AG04449 (cell line): ENCODE measurements at regions not wholly inside any gene's neighbourhood (a gene's known extent, or its start where the extent isn't known, plus 50 kb on each side); places are given as distances from the start of the nearest gene placed in this dataset.
A peak's percentile ranks its signal among the peaks of the same experiment; 100 is the strongest.

Experiments used
- CTCF ChIA-PET: fragments of 350-600 bp; formaldehyde crosslinking; extraction: SDS; loops from one replicate; lab custom pipeline; 2021; ENCODE audit warnings: antibody characterized with exemption; lab: Yijun Ruan, JAX
- POLR2A ChIA-PET: fragments of 400-600, 350-600 bp; formaldehyde crosslinking; extraction: SDS; loops from one replicate; lab custom pipeline; 2020; ENCODE audit warnings: antibody characterized with exemption, inconsistent platforms; lab: Yijun Ruan, JAX
- DNase-seq: peaks from one replicate; pipeline ENCODE4 v3.0.0-alpha.2; 2010; ENCODE audit warnings: low read depth, low spot score
- H3K4me3 ChIP-seq: 2 replicates; pipeline ENCODE4 v1.5.1; 2011; ENCODE audit warnings: low read depth, mild to moderate bottlenecking, control low read depth, low read length
- TF ChIP-seq, protein P1 (sequence below): IDR thresholded peaks from one replicate; pipeline ENCODE4 v1.5.1; 2011; ENCODE audit warnings: mild to moderate bottlenecking, moderate library complexity, low read length, control low read depth, inconsistent platforms; ENCODE audit not compliant: insufficient read depth; ENCODE audit errors: missing control alignments

DNA sequence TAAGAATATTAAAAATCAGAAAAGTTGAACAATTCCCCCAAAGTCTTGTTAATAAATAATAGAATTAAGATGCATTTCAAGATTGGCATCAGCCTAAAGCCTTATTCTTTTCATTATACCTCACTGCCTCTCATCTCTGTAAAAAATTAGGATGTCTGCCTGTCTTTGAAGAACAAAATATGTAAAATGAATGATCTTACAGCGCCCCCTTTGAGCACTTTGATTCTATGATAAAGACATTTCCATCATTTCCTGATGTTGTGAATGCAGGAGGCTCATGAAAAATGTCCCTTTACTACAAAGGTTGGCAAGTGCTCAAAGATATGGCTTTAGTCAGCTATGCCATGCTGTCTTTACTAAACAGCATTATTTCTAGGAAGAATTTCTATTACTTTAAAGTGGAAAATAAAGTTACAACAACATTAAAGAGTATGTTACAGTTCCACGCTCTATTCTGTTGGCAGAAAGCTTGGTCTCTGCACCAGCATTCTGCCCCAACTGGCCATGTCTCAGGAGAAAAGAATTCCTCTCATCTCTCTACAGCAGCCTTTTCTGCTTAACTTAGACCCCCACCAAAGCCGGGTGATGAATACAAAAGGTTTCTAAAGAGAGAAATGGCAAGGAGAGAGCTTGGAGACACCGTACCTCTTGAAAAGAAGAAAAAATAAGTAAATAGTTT, 95.1 kb downstream of the LLPH start:
- DNase-seq = no peak
- POLR2A ChIA-PET = interaction anchor here (0.8 to 1.2 kb wide), 5 partner anchors 10 to 168 kb away, joined by 3 to 4 read pairs (median 3); no protein-coding TSS in a partner anchor
- TF ChIP-seq, protein P1, sequence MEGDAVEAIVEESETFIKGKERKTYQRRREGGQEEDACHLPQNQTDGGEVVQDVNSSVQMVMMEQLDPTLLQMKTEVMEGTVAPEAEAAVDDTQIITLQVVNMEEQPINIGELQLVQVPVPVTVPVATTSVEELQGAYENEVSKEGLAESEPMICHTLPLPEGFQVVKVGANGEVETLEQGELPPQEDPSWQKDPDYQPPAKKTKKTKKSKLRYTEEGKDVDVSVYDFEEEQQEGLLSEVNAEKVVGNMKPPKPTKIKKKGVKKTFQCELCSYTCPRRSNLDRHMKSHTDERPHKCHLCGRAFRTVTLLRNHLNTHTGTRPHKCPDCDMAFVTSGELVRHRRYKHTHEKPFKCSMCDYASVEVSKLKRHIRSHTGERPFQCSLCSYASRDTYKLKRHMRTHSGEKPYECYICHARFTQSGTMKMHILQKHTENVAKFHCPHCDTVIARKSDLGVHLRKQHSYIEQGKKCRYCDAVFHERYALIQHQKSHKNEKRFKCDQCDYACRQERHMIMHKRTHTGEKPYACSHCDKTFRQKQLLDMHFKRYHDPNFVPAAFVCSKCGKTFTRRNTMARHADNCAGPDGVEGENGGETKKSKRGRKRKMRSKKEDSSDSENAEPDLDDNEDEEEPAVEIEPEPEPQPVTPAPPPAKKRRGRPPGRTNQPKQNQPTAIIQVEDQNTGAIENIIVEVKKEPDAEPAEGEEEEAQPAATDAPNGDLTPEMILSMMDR = peak; percentile 35
- no peak overlapping the region for H3K4me3 ChIP-seq
- CTCF ChIA-PET = interaction anchor here (0.6 to 2.2 kb wide), 56 partner anchors 10 to 723 kb away, joined by 3 to 29 read pairs (median 4); no protein-coding TSS in a partner anchor

DNA sequence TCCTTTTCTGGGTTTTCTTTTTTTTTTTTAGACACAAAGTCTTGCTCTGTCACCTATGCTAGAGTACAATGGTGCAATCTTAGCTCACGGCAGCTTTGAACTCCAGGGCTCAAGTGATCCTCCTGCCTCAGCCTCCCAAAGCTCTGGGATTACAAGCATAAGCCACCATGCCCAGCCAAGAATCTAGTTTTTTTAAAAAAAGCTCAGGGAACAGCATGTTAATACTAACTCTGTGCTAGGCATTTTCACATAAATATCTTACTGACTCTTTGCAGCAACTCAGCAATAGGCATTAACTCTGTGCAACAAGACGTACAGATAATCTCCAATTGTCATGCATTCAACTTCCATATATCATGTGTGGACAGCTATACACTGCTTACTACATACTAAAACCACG, 97.4 kb downstream of the LLPH start:
- TF ChIP-seq, protein P1 = no peak
- no peak for DNase-seq
- ChIA-PET POLR2A (no interaction called here), CTCF (interaction anchor here (0.8 to 1.3 kb wide), 2 partner anchors 8 to 476 kb away, joined by 3 to 4 read pairs; no protein-coding TSS in a partner anchor)
- H3K4me3 ChIP-seq = no peak overlapping the region

DNA sequence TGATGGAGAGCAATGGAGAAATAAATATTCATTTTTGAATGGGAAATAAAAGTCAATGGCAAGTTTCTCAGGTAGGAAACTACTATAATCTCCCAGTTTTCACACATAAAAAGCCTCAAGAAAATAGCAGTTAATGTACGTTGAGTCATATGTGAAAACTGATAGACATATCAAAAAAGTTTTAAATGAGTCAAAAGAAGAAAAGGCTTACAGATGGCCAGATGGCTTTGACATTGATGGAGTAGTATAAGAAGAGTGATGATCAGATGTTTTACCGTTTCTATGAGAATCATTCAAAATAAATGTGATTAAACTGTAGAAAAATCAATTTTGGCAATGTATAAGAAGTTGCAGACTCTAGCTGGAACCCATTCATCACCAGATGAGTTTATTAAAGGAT, 97.8 kb downstream of the LLPH start:
- ChIA-PET POLR2A (no interaction called here), CTCF (interaction anchor here (0.8 to 1.3 kb wide), 2 partner anchors 8 to 476 kb away, joined by 3 to 4 read pairs; no protein-coding TSS in a partner anchor)
- TF ChIP-seq, protein P1 = no peak
- no peak overlapping the region for H3K4me3 ChIP-seq
- no peak for DNase-seq

DNA sequence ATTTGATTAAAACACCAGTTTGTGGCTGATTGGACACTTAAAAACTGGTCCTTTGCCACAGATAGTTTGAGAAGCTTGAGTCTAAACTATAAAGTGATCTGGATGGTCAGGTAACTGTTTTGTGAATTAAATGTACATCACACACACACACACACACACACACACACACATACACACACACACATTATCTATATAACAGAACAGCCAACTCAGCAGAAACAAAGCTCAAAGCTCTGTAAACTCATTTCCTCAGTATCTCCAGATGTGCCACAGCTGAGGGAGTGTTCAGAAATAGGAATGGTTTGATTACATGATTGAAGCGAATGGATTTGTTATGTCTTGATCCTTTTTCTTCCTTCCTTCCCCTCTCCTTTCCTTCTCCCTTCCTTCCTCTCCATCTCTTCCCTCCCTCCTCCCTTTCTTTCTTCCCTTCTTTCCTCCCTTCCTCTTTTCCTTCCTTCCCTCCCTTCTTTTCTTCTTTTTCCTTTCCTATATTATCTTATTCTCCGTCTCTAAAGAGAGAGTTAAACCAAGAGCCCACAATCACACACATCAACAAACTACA, 100.3 kb downstream of the LLPH start:
- H3K4me3 ChIP-seq = no peak overlapping the region
- ChIA-PET CTCF (no interaction called here), POLR2A (no interaction called here)
- no peak for DNase-seq
- TF ChIP-seq, protein P1 = no peak

DNA sequence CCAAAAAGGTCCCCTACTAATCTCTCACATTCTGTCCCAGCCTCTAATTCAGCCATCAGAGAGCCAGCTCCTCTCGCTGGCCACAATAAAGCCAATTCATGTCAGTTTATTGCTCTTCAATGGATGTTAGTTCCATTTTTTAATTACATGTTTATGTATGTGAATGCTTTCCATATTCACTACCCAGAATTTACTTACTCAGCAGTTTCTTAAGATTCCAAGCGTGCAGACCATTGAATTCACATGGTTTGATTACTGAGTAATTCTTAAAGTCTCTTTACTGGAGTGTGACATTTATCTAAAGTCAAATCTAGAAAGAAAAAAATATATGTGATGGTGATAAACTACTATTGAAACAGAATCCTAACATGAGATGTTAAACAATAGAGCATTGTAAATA, 102.2 kb downstream of the LLPH start:
- no peak for DNase-seq
- TF ChIP-seq, protein P1 = no peak
- CTCF ChIA-PET = no interaction called here
- no peak overlapping the region for H3K4me3 ChIP-seq
- POLR2A ChIA-PET = no interaction called here

DNA sequence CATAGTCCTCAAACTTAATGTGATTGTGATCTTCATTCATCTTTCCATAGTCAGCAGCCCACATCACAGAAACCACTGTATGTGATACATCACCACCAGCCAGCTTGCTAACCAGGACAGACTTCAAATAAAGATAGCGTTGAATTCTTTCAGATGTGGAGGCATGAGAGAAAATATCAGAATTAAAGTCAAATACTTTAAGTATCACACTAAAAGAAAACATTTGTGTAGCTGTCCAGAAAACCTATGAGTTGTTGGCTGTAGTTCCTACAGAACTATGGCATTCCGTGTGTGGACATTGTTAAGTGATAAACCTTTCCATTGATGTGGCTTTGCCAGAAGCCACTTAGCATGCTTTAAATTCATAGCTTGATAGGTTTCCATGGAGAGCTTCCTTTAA, 105.1 kb downstream of the LLPH start:
- TF ChIP-seq, protein P1 = no peak
- CTCF ChIA-PET = interaction anchor here (1.2 to 5.0 kb wide), 2 partner anchors 10 to 40 kb away, joined by 3 to 27 read pairs; no protein-coding TSS in a partner anchor
- POLR2A ChIA-PET = interaction anchor here (1.3 kb wide), 1 partner anchor 11 kb away, joined by 3 read pairs; no protein-coding TSS in a partner anchor
- no peak for DNase-seq
- H3K4me3 ChIP-seq = no peak overlapping the region
